ENCODE measurements at regions not wholly inside any gene's neighbourhood (a gene's known extent, or its start where the extent isn't known, plus 50 kb on each side); places are given as distances from the start of the nearest gene placed in this dataset.

DNA sequence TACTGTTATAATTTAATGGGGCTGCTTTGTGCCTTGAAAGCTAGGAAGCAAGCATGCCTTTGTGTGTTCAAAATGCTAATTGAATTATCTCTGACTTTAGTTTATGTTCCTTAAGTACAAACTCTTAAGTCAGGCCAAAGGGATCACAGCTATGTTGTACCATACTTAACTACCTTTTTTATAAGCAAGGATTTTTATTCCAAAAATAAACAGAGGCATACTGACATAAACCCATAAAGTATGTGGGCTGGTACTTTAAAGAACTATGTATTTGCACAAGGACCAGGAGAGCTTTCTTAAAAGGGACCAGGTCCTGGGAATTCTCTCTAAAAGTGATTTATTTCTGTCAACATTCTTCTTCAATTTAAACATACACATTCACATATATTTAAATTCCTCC lies 57.8 kb upstream of the HCCS start:
- DNase-seq (ENCODE audit: low read depth in 2 of 2) = no peak

DNA sequence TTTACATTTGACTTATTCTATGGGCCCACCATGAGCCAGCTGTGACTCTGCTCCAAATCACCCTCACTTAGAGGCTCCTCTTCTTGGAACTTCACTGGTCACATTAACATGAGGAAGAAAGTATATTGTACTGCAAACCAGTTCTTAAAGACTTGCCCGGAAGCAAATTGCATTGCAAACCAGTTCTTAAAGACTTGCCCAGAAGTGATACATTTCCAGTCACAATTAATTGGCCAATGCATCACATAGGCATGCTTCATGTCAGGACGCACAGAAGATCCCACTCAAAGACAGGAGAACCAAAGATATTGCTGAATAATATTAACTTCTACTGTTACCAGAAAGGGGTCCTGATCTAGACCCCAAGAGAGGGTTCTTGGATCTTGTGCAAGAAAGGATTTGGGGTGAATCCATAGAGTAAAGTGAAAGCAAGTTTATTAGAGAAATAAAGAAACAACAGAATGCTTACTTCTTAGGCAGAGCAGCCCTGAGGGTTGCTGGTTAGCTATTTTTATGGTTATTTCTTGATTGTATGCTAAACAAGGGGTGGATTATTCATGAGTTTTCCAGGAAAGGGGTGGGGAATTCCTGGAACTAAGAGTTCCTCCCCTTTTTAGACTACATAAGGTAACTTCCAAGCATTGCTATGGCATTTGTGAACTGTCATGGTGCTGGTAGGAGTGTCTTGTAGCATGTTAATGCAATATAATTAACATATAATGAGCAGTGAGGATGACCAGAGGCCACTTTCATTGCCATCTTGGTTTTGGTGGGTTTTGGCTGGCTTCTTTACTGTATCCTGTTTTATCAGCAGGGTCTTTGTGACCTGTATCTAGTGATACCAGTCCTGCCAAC lies 54.6 kb upstream of the HCCS start:
- no peak for DNase-seq (ENCODE audit: low read depth in 2 of 2)

DNA sequence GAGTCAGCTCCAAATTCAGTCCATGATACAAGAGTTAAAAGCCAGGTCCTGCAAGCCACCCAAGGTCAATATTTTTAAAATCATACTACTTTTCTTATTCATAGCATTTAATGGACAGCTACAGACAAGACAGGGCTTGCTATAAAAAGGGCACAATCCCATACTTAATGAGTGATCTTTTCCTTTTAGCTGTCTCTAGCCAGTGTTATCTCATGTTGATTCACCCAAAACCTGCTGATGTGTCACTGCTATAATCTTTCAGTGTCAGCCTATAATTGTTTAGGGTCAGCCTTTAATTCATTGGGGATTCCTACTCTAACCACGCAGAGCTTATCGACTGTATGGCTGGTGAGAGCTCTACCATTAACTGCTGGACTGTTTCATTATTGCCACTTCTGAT lies 51.2 kb upstream of the HCCS start:
- no peak for DNase-seq (ENCODE audit: low read depth in 2 of 2)
